ENCODE measurements at regions not wholly inside any gene's neighbourhood (a gene's known extent, or its start where the extent isn't known, plus 50 kb on each side); places are given as distances from the start of the nearest gene placed in this dataset.

GRCh38 chr4:96630839-96631238 is 790.9 kb downstream of the PDHA2 start:
- ATAC-seq (ENCODE audit: low FRiP score) = no peak
- DNase-seq (ENCODE audit: low spot score) = no peak
- no peak for TF ChIP-seq CTCF (IDR thresholded peaks at IDR 0.05)

- DNase-seq (ENCODE audit: low spot score) = no peak
- ATAC-seq (ENCODE audit: low FRiP score) = no peak
- no peak for TF ChIP-seq CTCF (IDR thresholded peaks at IDR 0.05)
Observed at GRCh38 chr4:96637971-96638412, 798.1 kb downstream of the PDHA2 start.

DNA sequence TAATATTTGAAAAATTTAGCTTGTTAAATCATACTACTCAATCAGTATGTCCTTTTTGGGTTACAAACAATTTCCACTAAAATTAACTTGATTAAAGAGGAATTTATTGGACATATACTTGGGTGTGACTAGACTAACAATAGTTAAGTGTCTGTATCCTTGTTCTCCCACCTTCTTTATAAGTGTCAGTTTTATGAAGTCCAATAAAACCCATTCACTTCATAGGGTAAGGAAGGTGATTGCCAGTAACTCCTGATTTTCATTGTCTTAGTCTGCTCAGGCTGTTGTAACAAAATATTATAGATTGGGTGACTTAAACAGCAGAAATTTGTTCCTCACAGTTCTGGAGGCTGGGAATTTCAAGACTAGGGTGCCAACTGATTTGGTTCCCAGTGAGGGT is 800.0 kb downstream of the PDHA2 start:
- no peak for ATAC-seq (ENCODE audit: low FRiP score)
- no peak for TF ChIP-seq CTCF (IDR thresholded peaks at IDR 0.05)
- no peak for DNase-seq (ENCODE audit: low spot score)

DNA sequence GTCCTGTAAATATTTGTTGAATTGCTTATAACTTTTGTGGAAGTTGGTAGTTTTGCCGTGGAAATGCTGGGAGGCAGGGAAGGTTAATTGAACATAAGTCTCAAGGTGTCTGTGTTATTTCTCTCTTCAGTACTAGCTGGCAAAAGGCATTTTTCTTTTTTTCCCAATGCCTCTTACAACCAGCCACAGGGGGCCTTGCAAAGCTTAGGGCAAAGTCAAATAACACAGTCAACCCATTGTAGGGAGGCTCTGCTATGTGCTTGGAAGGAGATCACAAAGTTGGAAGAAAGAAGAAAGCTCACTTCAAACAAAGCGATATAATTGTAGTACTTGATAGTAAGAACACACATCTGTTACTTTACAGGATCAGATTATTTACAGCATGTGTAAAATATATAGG is 802.6 kb downstream of the PDHA2 start:
- DNase-seq (ENCODE audit: low spot score) (no peak), ATAC-seq (ENCODE audit: low FRiP score) (no peak)
- TF ChIP-seq CTCF (IDR thresholded peaks at IDR 0.05) = no peak

DNA sequence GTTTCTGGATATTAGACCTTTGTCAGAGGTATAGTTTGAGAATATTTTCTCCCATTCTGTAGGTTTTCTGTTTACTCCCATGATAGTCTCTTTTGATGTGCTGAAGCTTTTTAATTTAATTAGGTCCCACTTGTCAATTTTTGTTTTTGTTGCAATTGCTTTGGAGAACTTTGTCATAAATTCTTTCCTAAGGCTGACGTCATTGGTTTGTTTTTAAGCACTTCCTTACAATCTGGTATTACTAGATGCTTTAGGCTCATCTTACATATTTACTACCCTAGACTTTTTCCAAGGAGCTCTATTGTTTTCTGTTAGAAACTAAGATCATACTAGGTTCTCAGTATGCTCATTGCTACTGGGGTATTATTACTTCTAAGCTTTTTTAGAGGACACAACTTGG is 806.3 kb downstream of the PDHA2 start:
- ATAC-seq (ENCODE audit: low FRiP score) = no peak
- no peak for TF ChIP-seq CTCF (IDR thresholded peaks at IDR 0.05)
- DNase-seq (ENCODE audit: low spot score) = no peak

DNA sequence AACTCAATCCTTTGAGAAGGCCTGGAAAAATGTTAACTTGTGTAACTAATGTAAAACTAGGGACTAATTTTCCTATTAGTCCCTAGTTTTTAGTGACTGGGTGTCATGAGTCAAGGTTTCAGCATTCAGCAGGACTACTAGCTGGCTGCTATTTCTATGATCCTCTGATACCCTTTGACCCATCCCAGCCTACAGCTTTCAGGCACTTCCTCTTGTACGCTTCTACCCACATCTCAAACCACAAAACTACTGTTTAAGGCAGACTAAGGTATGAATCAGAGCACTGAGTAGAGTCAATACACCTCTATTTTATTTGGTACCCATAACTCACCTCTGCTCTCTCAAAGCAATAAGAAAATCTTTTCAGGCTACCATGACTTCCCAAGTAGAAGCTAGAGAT is 809.6 kb downstream of the PDHA2 start:
- no peak for DNase-seq (ENCODE audit: low spot score)
- no peak for TF ChIP-seq CTCF (IDR thresholded peaks at IDR 0.05)
- ATAC-seq (ENCODE audit: low FRiP score) = no peak

GRCh38 chr4:96652158-96652557 is 812.3 kb downstream of the PDHA2 start:
- no peak for DNase-seq (ENCODE audit: low spot score)
- ATAC-seq (ENCODE audit: low FRiP score) = no peak
- no peak for TF ChIP-seq CTCF (IDR thresholded peaks at IDR 0.05)

Data from omental fat pad (tissue), 3 donors.